Fibroblast of upper back skin (primary cell): ENCODE measurements at regions not wholly inside any gene's neighbourhood (a gene's known extent, or its start where the extent isn't known, plus 50 kb on each side); places are given as distances from the start of the nearest gene placed in this dataset.
A peak's percentile ranks its signal among the peaks of the same experiment; 100 is the strongest.

Experiments used
- DNase-seq: peaks from one replicate; pipeline ENCODE4 v3.0.0-alpha.2; 2013

DNA sequence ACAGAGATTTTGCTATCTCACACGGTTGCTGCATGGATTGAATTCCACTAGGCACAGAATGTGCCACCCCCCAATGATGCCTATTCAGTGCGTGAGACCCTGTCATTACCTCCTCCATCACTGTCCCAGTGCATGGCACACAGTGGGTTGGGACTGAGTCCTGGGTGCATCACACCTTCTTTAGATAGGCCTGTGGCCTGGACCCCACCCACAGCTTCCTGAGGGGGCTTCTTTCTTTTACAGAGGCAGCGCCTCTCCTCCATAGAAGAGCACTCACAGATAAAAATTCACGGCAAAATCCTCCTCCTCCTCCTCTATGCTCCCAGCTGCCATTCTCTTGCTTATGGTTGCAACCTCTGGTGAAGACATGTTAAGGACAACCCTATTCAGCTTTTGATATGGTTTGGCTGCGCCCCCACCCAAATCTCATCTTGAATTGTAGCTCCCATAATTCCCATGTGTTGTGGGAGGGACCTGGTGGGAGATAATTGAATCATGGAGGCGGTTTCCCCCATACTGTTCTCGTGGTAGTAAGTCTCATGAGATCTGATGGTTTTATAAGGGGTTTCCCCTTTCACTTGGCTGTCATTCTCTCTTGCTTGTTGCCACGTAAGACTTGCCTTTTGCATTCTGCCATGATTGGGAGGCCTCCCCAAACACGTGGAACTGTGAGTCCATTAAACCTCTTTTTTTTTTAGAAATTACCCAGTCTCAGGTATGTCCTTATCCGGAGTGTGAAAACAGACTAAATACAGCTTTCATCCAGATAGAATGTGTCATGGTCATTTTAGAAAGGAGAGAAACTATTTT, 147.6 kb downstream of the KLF13 start:
- DNase-seq: no peak

DNA sequence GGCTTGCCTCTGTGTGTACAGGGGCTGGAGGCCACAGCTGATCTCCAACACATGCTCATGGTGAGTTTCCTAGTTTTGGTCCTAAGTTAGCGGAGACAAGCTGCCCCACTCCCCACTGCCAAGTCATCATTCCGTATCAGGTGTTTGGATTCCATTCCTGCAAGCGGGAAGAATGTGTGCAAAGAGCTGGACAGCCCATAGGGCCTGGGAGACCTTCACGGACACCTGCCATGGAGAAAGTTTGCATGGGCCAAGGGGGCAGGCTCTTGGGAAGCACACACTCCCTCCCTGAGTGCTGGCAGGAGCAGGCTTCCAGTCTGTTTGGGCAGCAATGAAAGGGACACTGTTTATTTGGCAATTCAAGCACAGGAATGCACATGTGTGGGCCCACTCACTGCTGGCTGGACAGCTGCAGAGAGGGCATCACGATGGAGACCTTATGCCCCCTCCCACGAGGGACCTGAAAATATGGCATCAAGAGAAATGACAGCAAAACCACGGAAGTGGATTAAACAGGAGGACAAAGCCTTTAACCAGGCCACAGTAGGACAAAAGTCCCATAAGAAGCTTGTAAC, 149.7 kb downstream of the KLF13 start:
- DNase-seq: no peak

DNA sequence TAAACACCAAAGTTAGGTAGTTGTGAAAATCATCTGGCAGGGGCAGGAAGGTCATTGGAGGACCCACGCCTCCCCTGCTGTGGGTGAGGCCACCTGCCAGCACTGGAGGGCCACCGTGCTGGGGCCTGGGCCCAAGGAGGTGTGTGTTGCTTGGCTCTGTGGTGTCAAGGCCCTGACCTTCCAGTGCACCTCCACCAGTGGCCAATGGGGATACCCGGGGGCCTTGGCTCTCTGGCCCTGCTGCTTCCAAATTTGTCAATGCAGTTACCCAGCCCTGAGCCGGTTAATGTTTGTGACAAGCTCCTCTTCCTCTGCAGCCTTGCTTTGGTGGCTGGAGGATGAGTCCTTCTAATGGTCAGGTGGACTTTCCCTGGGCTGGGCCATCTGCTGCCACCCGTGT, 150.2 kb downstream of the KLF13 start:
- DNase-seq: no peak

DNA sequence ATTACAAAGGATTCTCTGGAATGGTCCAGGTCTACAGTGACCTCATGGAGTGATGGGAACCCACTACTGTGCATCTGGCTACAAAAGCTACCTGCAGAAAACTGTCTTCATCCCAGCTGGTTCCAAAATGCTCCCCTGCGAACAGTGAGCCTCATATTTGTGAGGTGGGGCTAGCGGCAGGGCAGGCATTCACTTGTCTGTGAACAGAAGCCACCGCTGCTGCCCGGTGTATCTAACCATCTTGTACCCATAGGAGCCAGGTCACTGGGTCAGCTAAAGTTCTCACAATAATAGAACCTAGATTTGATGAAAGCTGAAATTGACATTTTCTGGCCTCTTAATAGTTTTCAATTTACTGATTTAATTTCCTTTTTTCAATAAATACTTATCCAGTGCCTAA, 150.7 kb downstream of the KLF13 start:
- no peak for DNase-seq

DNA sequence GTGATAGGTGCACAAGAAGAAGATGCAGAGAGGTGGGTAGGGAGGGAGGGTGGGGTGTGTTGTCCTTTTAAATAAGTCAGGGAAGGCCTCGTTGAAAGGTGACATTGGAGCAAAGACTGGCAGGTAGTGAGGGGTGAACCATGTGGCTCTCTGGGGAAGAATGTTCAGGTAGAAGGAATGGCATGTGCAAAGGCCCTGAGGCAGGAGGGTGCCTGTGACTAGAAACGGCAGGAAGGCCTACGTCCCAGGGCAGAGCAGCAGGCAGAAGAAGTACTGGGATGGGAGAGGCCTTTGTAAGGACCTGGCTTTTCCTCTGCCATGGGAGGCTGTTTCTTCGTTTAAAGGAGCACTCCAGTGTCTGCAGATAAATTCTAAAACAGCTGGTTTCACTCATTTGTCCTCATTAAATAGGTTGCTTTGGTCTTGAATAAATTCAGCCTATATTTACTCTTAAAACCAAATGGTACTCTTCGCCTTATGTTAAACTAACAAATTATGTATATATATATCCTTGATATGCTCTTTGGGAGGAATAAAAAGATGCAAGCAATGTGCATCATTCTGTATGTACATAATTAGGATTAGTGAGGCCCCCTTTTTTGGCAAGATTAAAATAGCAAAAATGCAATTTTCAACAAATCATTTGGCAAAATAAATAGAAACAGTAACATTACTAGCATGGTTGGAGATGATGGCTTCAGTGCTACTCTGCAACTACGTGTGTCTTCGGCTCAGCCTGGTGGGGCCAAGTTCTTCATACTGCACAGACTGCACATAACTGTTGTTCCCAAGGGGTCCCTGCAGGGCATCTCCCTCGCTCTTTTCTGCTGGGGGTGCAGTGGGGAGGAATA, 151.4 kb downstream of the KLF13 start:
- DNase-seq: no peak

DNA sequence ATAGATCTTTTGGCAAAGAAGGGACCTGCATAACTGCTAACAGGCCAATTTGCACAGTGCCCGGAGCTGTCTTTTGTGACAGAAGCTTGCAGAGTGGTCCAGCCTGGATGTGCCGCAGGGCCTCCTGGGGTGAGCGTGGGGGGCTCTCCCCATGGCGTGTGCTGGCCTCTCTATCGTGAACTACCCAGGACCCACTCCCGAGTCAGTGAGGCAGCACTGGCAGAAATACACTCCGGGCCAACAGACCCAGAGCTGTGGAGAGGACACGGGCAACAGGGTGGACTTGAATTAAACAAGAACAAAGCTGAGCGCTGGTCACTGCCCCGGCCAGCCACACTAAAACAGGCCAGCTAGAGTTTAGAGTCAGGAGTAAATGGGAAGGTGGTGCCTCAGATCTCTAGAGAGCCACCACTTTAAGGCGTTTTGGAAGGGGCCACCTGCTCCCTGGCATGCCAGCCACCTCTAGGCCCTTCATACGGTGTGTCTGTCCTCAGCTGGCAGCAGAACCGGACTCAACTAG, 152.1 kb downstream of the KLF13 start:
- DNase-seq: no peak

DNA sequence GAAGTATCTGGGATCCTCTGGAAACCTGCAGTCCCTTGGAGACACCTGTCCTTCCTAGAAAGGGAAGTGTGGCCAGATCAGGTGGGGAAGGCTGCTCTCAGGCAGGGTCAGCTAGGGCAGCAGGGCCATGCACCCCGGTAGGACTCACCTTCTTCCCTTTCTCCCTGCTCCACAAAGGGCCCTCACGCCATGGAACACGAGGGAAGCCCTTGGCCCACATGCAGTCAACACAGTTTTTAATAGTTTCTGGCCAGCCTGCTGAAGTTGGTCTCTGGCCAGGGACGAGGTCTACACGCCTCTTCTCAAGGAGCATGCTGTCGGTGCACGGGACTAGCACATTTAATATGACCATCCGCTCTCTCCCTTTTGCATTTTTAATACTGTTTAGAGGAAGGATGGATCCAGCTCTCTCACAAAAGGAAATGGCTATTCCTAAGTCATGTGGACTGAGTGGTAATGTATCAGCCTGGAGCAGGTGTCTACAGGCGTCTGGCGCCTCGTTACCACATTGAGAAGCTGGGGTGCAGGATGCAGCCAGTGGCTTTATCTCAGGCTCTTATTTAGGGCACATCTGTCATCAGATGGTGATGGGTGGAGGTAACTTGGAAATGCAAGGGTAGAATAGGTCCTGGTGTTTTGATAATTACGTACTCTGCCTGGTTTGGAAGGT, 153.9 kb downstream of the KLF13 start:
- DNase-seq: no peak

DNA sequence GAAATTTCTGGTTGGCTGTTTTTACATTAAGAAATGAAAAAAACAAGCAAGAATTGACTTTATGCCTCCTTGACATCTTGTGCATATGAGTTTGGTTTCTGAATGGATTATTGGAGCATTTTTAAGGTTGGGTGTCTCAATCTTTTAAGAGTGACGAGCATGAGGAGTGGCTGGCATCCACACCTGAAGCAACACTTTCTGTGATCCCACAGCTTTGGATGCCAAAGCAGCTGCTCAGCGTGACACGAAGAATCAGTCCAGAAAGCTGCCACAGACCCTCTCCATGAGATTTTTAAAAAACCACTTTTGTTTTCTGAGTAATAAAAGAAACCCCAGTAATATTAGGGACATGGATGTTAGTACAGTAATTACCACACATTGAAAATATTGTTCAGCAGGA, 154.5 kb downstream of the KLF13 start:
- DNase-seq: no peak

DNA sequence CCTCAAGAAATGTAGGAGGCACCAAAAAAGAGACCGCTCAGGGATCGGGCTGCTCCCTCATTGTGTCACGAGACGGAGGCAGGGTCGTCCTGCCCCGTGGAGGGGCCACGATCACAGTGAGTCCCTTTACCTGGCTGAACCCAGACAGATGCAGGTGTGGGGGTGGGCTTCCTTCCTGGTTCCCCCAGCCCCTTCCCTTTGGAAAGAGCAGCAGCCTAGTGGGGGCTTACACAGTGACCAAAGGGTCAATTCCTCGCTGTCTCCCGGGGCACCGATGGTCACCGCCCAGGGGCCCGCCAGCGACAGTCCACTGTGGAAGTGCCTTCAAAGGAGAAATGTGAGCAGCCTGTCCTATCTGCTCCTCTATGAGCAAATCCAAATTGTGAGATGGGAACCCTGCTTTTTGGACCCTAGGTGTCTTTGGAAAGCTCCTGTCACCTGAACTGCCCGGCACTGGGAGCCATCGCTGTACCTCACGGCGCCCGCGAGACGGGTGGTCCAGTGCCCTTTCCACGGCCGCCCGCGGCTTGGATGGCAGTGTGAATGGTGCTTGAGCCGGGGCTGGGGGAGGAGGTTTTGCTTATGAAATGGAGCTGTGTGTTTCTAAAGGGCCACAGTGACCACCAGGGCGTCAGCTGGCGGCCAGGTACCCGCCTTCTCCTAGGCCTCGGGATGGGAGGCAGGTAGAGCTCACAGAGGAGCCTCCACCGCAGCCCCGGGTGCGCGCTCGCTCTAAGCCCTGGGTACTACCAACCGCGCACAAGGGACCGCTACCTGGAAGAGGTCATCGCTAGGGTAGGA, 155.7 kb downstream of the KLF13 start:
- no peak for DNase-seq

DNA sequence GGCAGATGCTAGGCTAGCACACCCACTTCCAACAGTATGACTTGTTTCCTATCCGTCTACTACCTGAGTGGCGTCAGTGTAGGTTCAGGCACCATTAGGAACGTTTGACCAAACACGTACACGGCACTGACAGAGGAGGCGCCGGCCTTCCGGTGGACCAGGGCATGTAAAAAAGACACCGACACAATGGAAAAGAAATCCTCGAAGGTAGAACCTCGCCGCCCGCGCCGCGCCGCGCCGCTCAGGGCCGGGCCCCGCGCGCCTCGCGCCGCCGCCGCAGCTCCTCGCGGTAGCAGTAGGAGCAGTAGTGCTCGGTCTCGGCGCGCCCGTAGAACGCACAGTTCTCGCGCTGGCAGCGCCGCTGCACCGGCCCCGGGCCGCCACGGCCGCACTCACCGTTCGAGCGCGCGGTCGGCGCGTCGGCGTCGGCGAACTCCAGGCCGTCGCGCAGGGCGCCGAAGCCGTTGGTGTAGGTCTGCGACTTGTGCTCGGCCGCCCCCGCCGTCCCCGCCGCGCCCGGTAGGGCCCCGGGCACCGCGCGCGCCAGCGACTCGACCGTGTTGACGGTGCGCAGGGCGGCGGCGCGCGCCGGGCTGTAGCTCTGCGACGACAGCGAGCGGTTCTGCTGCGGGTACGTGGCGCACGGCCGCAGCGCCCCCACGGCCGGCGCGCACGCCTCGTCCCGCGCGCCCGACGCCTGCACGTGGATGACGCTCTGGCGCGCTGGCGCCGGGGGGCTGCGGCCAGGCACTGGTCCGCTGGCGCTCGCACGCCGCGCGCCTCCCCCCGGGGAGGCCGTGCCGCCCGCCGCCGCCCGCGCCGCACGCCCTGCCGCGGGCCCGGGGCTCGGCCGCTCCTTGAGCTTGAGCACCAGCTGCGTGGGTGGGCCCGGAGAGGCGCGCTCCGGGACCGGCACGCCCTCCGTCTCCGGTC, 156.7 kb downstream of the KLF13 start:
- no peak for DNase-seq

DNA sequence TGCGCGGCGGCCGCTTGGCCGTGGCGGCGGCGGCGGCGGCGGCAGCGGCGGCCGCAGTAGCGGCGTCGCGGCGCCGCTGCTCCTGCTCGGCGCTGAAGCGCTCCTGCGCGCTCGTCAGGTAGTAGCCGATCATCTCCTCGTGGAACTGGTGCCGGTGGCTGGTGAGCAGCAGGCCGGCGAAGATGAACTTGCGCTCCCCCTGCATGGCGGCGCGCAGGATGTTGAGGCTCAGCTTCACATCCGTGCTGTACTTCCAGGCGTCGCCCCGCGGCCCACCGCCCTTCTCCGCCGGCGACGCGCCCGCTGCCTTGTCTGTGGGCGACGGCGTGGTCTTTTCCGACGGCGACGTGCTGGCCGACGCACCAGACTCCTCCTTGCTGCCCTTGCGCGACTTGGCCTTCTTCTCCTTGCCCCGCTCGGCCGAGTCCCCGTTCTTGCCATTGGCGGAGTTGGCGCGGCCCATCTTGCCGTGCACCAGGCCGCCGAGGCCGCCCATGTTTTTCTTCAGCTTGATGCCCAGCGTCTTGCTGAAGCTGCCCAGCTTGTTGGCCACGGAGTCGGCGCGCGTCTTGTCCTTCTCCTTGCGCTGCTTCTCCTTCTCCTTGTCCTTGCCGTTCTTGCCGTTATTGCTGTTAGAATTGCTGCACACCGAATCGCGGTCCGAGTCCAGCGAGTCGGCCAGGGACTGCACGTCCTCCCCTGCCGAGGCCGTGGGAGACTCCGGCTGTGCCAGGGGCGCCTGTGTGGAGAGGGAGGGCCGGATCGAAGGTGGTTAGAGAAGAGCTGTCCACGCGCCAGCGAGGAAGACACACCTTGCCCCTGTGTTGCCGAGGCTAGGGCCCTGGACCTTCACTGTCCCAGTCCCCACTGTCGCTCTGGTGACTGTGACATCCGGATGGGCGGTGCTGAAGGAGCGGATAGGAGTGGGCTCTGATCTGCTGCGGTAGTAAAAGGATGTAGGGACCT, 157.6 kb downstream of the KLF13 start:
- DNase-seq: no peak

DNA sequence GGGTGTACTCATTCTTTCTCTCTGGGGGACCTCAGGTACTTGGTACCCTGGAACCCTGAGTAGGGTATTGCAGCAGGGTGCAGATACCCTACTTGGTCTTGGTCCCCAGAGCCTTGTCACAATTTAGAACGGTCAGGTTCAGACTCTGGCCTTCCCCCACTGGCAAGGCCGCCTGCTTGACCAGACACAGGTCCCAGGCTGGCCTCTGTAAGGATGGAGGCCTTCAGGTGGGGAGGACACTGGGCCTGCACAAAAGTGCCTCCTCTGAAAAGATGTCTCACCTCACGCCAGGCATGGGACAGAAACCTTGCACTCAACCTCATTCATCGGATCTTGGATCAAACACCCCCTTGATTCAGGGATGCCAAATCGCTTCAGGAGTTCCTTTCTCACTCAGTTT, 158.4 kb downstream of the KLF13 start:
- no peak for DNase-seq

DNA sequence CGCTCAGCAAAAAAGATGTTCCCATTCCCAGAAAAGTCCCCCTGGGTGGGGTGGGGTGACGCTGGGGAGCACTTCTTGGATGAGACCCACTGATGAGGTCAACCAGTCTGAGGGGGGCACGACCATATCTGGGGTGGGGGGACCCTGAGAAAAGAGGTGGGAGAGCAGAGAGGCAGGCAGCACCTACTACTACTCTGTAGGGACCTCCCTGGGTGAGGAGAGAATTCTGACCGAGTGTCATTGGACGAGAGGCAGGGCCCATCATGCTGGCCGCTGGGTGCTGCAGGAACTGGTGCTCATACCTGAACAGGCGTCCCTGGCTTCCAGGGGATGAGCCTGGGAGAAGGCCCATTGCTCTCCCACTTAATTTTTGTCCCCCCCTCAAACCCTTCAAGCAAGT, 158.8 kb downstream of the KLF13 start:
- DNase-seq: no peak

DNA sequence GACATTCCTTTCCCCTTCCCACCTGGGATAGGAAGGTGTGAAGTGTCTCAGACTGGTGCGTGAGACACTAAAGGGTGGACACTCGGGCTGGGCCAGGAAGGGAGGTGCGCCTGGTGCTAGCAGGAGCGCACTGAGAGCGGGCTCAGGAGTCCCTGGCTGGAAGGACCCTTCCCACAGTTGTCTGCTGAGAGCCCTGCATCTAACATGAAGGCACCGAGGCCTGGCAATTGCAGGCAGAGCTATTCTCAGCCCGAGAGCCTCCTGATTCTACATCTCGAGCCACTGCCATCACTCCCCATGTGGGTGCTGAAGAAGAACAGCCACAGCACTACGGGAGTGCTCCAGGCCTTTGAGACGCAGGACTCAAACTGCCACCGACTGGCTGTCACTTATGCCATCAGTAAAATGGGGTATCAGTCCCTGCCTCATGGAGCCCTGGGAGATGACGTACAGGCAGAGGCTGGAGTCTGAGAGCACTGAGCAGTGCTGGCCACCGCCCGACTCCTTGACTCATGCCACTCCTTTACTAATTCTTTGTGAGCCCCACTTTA, 159.4 kb downstream of the KLF13 start:
- no peak for DNase-seq

DNA sequence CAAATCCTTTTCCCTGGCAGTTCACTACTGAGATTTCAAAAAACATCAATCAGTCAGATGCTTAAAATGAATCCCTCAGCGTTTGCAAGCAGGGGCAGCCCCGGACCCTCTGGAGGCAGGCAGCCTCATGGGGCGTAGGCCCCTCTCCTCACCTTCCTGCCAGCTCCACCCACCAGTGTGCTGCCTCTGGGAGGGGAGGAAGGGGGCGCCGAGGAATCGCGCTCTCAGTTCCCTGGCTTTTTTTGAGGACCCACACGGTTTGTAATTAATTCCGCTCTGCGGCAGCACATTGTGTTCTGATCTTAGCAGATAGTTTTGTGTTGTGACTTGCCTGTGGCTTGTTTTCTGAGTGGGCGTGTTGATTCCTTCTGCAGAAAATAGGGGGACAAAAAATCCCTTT, 159.9 kb downstream of the KLF13 start:
- DNase-seq: no peak

DNA sequence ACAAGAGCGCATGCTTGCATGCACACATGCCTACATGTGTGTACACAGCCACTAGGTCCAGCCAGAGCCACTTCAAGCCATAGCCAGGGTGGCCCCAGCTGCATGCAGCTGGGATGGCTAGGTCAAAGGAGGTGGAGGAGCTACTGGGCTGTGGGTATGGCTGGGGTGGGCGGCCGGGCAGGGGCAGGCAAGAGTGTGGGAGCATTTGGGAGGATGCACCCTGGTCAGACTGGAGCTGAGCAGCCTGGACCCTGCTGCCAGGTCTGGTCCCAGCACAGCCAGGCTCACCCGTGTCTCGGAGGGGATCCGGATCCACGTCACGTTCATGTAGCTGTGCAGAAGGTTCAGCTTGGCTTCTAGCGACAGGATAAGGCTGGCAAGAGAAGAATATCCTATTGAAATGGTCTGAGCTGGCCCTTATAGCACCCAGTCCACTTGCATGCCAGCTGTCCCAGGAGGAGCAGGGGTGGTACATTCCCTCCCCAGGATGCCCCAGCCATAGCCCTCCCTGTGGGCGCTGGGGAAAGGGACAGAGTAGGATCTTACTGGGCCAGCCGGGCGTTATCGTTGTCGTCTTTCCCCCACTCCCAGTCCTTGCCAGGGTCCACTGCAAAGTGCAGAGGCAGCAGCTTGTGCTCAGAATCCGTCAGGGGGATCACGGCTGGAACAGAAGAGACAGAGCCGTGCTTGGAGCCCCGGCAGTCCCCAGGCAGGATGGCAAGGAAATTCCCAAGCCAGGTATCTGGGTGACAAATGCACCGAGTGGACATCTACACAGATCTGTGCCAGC, 160.5 kb downstream of the KLF13 start:
- no peak for DNase-seq

DNA sequence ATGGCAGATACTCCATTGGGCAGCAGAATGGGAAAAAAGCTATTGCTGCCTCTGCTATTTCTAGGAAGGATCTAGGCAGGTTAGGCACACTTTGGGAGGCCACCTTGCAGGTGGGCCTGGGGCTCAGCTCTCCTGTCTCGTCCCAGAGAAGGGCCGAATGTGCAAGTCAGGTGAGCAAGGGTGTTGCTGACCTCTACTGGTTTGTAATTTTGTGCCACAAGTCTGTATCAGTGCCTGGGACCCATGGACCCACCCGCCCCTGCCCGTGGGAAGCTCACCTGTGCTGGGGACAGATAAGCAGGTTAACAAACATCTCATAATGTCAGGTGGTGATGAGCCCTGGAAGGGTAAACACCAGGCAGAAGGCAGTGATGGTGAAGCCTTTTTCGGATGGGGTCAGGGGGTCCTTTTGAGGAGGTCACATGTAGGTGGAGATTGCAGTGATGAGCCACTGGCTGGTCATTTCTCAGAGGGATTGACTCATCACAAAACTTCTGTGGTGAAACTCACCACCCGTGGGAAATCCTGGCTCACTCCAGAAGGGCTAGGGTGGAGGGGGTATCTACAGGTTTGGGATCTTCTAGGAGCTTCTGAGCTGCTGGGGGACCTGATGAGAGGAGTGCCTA, 161.3 kb downstream of the KLF13 start:
- DNase-seq: peak; percentile 14
